ENCODE measurements at regions not wholly inside any gene's neighbourhood (a gene's known extent, or its start where the extent isn't known, plus 50 kb on each side); places are given as distances from the start of the nearest gene placed in this dataset.

- POLR2A ChIA-PET, result no interaction called here
- CTCF ChIA-PET (ENCODE audit: unreplicated experiment), result no interaction called here
- intact Hi-C loops (cut with micrococcal nuclease; ENCODE audit: unreplicated experiment), result no loop called here
Measured at GRCh38 chr13:38498271-38498670, 148.6 kb downstream of the UFM1 start.

GRCh38 chr13:38514575-38514974, 164.9 kb downstream of the UFM1 start:
- Histone ChIP-seq H3K9me2 (ENCODE audit: insufficient read depth, low read length) (no peaks in the 10 kb centered on the region), H3K4me1 (ENCODE audit: insufficient read depth, low read length, poor library complexity, severe bottlenecking) (no peaks in the 10 kb centered on the region), H3K79me2 (ENCODE audit: insufficient read depth, low read depth, low read length) (no peaks in the 10 kb centered on the region), H3K4me2 (ENCODE audit: low read length) (no peak overlapping the region), H3K9me3 (ENCODE audit: low read length) (no peaks in the 10 kb centered on the region), H3K4me3 (ENCODE audit: low read depth, low read length, poor library complexity, severe bottlenecking) (no peak overlapping the region), H2AFZ (ENCODE audit: low read length) (no peak overlapping the region), H3K27ac (ENCODE audit: low read depth, low read length, poor library complexity, severe bottlenecking) (no peak overlapping the region), H3K36me3 (ENCODE audit: insufficient read depth, low read length) (no peaks in the 10 kb centered on the region), H4K20me1 (ENCODE audit: insufficient read depth, low read length) (no peaks in the 10 kb centered on the region)
- ChIA-PET POLR2A (interaction anchor here (1.1 kb wide), 1 partner anchor 25 kb away, joined by 3 read pairs; no protein-coding TSS in a partner anchor), CTCF (ENCODE audit: unreplicated experiment) (no interaction called here)
- DNase-seq (ENCODE audit: low spot score), result no peak
- no TSS peak for BruUV-seq (replicated peaks)
- intact Hi-C loops (cut with micrococcal nuclease; ENCODE audit: unreplicated experiment), result no loop called here
- no peak for TF ChIP-seq CTCF (conservative IDR thresholded peaks at IDR 0.05; ENCODE audit: low read length)
- TF ChIP-seq EZH2phosphoT487 (IDR thresholded peaks at IDR 0.05; ENCODE audit: borderline replicate concordance, low read depth, low read length), result no peak

More at GRCh38 chr13:38498271-38498670, 148.6 kb downstream of the UFM1 start:
- H3K79me2 ChIP-seq (ENCODE audit: insufficient read depth, low read depth, low read length), result no peaks in the 10 kb centered on the region
- no peaks in the 10 kb centered on the region for H4K20me1 ChIP-seq (ENCODE audit: insufficient read depth, low read length)
- BruUV-seq (replicated peaks), result no TSS peak
- no peaks in the 10 kb centered on the region for H3K4me1 ChIP-seq (ENCODE audit: insufficient read depth, low read length, poor library complexity, severe bottlenecking)
- no peaks in the 10 kb centered on the region for H3K9me3 ChIP-seq (ENCODE audit: low read length)
- H3K27ac ChIP-seq (ENCODE audit: low read depth, low read length, poor library complexity, severe bottlenecking), result no peak overlapping the region
- no peak for DNase-seq (ENCODE audit: low spot score)
- TF ChIP-seq EZH2phosphoT487 (IDR thresholded peaks at IDR 0.05; ENCODE audit: borderline replicate concordance, low read depth, low read length), result no peak
- no peak overlapping the region for H3K4me2 ChIP-seq (ENCODE audit: low read length)
- no peak overlapping the region for H3K4me3 ChIP-seq (ENCODE audit: low read depth, low read length, poor library complexity, severe bottlenecking)
- H2AFZ ChIP-seq (ENCODE audit: low read length), result no peak overlapping the region
- no peaks in the 10 kb centered on the region for H3K9me2 ChIP-seq (ENCODE audit: insufficient read depth, low read length)
- no peaks in the 10 kb centered on the region for H3K36me3 ChIP-seq (ENCODE audit: insufficient read depth, low read length)

GRCh38 chr13:38518328-38518727, 168.5 kb upstream of the FREM2 start:
- ChIA-PET POLR2A (no interaction called here), CTCF (ENCODE audit: unreplicated experiment) (no interaction called here)
- H3K9me2 ChIP-seq (ENCODE audit: insufficient read depth, low read length), result no peaks in the 10 kb centered on the region
- no peak for TF ChIP-seq CTCF (conservative IDR thresholded peaks at IDR 0.05; ENCODE audit: low read length)
- no peak for TF ChIP-seq EZH2phosphoT487 (IDR thresholded peaks at IDR 0.05; ENCODE audit: borderline replicate concordance, low read depth, low read length)
- H3K79me2 ChIP-seq (ENCODE audit: insufficient read depth, low read depth, low read length), result no peaks in the 10 kb centered on the region
- BruUV-seq (replicated peaks), result no TSS peak
- no peak overlapping the region for H3K4me3 ChIP-seq (ENCODE audit: low read depth, low read length, poor library complexity, severe bottlenecking)
- no peaks in the 10 kb centered on the region for H4K20me1 ChIP-seq (ENCODE audit: insufficient read depth, low read length)
- intact Hi-C loops (cut with micrococcal nuclease; ENCODE audit: unreplicated experiment), result no loop called here
- no peak overlapping the region for H3K4me2 ChIP-seq (ENCODE audit: low read length)
- H3K27ac ChIP-seq (ENCODE audit: low read depth, low read length, poor library complexity, severe bottlenecking), result no peak overlapping the region
- no peaks in the 10 kb centered on the region for H3K36me3 ChIP-seq (ENCODE audit: insufficient read depth, low read length)
- no peak for DNase-seq (ENCODE audit: low spot score)
- no peaks in the 10 kb centered on the region for H3K4me1 ChIP-seq (ENCODE audit: insufficient read depth, low read length, poor library complexity, severe bottlenecking)
- no peak overlapping the region for H2AFZ ChIP-seq (ENCODE audit: low read length)
- no peaks in the 10 kb centered on the region for H3K9me3 ChIP-seq (ENCODE audit: low read length)

All from OCI-LY7 (cell line).